Heart left ventricle (tissue), 16 donors: ENCODE measurements at regions not wholly inside any gene's neighbourhood (a gene's known extent, or its start where the extent isn't known, plus 50 kb on each side); places are given as distances from the start of the nearest gene placed in this dataset.
"Not testable (repeated sequence)": the region's sequence is repeated elsewhere in the genome, so short reads cannot be mapped to it uniquely, and the experiment has no call there.

Experiments
- ATAC-seq, 4 donors: fragments of 200-7000 bp; cut with Tn5 transposase; one replicate each; pipeline ENCODE4 v1.9.1; 2020 to 2022; ENCODE audit warnings: moderate library complexity in 4 of 4, mild to moderate bottlenecking in 3 of 4, moderate number of reproducible peaks in 1 of 4
- DNase-seq, 5 donors: peaks; one replicate each; pipeline ENCODE4 v3.0.0-alpha.2; 2020
- H3K27ac ChIP-seq, 12 donors: fragments of 200-600 bp; sonication (generic) in 4 of 12; one replicate each; pipeline versions ENCODE4 v1.5.0 to v1.8.0; 2016 to 2022; ENCODE audit warnings: mild to moderate bottlenecking in 2 of 12
- H3K27me3 ChIP-seq, 9 donors: fragments of 200-600 bp; sonication (generic) in 2 of 9; one replicate each; pipeline versions ENCODE4 v1.5.1 to v1.8.0; 2016 to 2022; ENCODE audit warnings: mild to moderate bottlenecking in 3 of 9
- H3K36me3 ChIP-seq, 9 donors: fragments of 200-600 bp; sonication (generic) in 2 of 9; one replicate each; pipeline versions ENCODE4 v1.5.0 to v1.8.0; 2018 to 2022; ENCODE audit warnings: mild to moderate bottlenecking in 2 of 9
- H3K4me1 ChIP-seq, 12 donors: fragments of 200-600 bp; sonication (generic) in 4 of 12; one replicate each; pipeline versions ENCODE4 v1.5.0 to v1.8.0; 2016 to 2022; ENCODE audit warnings: mild to moderate bottlenecking in 3 of 12
- H3K4me3 ChIP-seq, 12 donors: fragments of 200-600 bp; sonication (generic) in 4 of 12; one replicate each; pipeline versions ENCODE4 v1.5.0 to v1.8.0; 2017 to 2022; ENCODE audit warnings: mild to moderate bottlenecking in 9 of 12, moderate library complexity in 4 of 12
- H3K9me3 ChIP-seq, 12 donors: fragments of 200-600 bp; sonication (generic) in 4 of 12; one replicate each; pipeline versions ENCODE4 v1.5.0 to v1.8.0; 2016 to 2022; ENCODE audit warnings: mild to moderate bottlenecking in 1 of 12
- CTCF ChIP-seq, 12 donors: fragments of 200-600 bp; sonication (generic) in 4 of 12; IDR thresholded peaks; one replicate each; pipeline versions ENCODE4 v1.5.0 to v1.8.0; 2018 to 2022; ENCODE audit warnings: antibody characterized with exemption in 12 of 12, mild to moderate bottlenecking in 5 of 12
- POLR2A ChIP-seq, 2 donors: fragments of 450-650 bp; IDR thresholded peaks; one replicate each; pipeline ENCODE4 v1.6.1; 2017; ENCODE audit warnings: antibody characterized with exemption in 2 of 2, mild to moderate bottlenecking in 2 of 2, moderate library complexity in 2 of 2
- WGBS, 4 donors: extraction: QIAGEN DNeasy Blood & Tissue Kit in 2 of 4; methylation state at CpG; one replicate each; pipeline versions ENCODE4 v1.1.5 to v1.1.7; 2013 to 2018; 5-methylcytosine and 5-hydroxymethylcytosine counted together
- intact Hi-C, 10 donors: fragments of 100-400 bp; cut with DNase I; formaldehyde crosslinking; loops; one replicate each; pipeline versions ENCODE4 v1.11.1 to v1.14.2; 2022
- donor health status: ischemic (EF 13 %, LVEDD 7.1; RV severe dilation, severe dysfunction).
- donor health status: healthy with polysubstance abuse.
- donor health status: DM: no; HTN: yes; CAD: no.
- donor health status: DM: no; HTN: no; CAD: no.
- donor health status: ischemic (EF 25% LVEDD 6.9; RV normal size, moderate dysfunction).
- donor health status: ischemic (EF 25% LVEDD 5.7; RV mildly dilated, moderate dysfunction).
- donor health status: healthy.
- donor health status: DM: yes; HTN: yes; CAD: no.
- donor health status: ischemic (EF 35%, LVEDD 5.7; RV mildly dilated, moderate dysfunction).
- donor health status: nonischemic (EF 11% LVEDD 7.7; RV severe dilation, severe dysfunction).
- donor health status: DM: yes; HTN: yes; CAD: no.
- donor health status: PGD.
- donor health status: ischemic (EF 29% LVEDD 5.4; RV normal size, mild dysfunction).
- donor health status: nonischemic (EF 23%, LVEDD 6.1; RV moderate dilation, normal function).

GRCh38 chrX:121433289-121433688 lies 385.9 kb downstream of the GLUD2 start:
- intact Hi-C loops: no loop called here
- Histone ChIP-seq H3K4me3 (no peak overlapping the region), H3K27me3 (no peaks in the 10 kb centered on the region), H3K27ac (no peak overlapping the region), H3K9me3 (no peaks in the 10 kb centered on the region), H3K36me3 (no peaks in the 10 kb centered on the region), H3K4me1 (no peaks in the 10 kb centered on the region)
- ATAC-seq (no peak), DNase-seq (no peak)
- WGBS, 4 donors: 90 to 98% (median 91%) methylated on average over 1 of the region's 1 CpG
- no peak for TF ChIP-seq POLR2A (IDR thresholded peaks at IDR 0.05)
- TF ChIP-seq CTCF (IDR thresholded peaks at IDR 0.05): no peak

- ATAC-seq, DNase-seq, H3K4me3 ChIP-seq, H3K9me3 ChIP-seq, H3K36me3 ChIP-seq, H3K27me3 ChIP-seq, H3K4me1 ChIP-seq, intact Hi-C loops, H3K27ac ChIP-seq: not testable (repeated sequence)
- 92 to 95% (median 93%) methylated on average over 21 to 23 of the region's 23 CpGs for WGBS, 4 donors
These were observed 390.3 kb downstream of the GLUD2 start for GRCh38 chrX:121437666-121438065.

DNA sequence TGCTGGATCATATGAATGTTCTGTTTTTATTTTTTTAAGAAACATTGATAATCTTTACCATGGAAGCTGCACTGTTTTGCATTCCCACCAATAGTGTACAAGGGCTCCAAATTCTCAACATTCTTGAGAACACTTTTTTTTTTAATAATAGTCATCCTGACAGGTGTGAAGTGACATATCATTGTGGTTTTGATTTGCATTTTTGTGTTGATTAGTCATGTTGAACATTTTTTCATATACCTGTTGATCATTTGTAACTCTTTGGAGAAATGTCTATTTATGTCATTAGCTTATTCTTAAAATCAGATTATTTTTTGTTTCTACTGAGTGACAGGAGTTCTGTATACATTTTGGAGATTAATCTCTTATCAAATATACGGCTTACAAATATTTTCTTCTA lies 408.5 kb downstream of the GLUD2 start:
- ATAC-seq: no peak
- H3K27ac ChIP-seq: no peak overlapping the region
- no peaks in the 10 kb centered on the region for H3K4me1 ChIP-seq
- TF ChIP-seq POLR2A (IDR thresholded peaks at IDR 0.05) (no peak), CTCF (IDR thresholded peaks at IDR 0.05) (no peak)
- no peaks in the 10 kb centered on the region for H3K36me3 ChIP-seq
- intact Hi-C loops: no loop called here
- WGBS, 4 donors: 50 to 77% (median 68%) methylated on average over 1 of the region's 1 CpG
- no peaks in the 10 kb centered on the region for H3K27me3 ChIP-seq
- DNase-seq: no peak
- no peak overlapping the region for H3K4me3 ChIP-seq
- peaks cover 0 to 6% (median 0%) of the 10 kb centered on the region in 12 donors for H3K9me3 ChIP-seq

GRCh38 chrX:121456315-121456714 lies 408.9 kb downstream of the GLUD2 start:
- no peak overlapping the region for H3K27ac ChIP-seq
- intact Hi-C loops: no loop called here
- DNase-seq: no peak
- H3K36me3 ChIP-seq: no peaks in the 10 kb centered on the region
- WGBS, 4 donors: 55 to 67% (median 57%) methylated on average over 3 of the region's 3 CpGs
- H3K4me3 ChIP-seq: no peak overlapping the region
- no peak for ATAC-seq
- no peak for TF ChIP-seq POLR2A (IDR thresholded peaks at IDR 0.05)
- TF ChIP-seq CTCF (IDR thresholded peaks at IDR 0.05): no peak
- H3K27me3 ChIP-seq: no peaks in the 10 kb centered on the region
- no peaks in the 10 kb centered on the region for H3K4me1 ChIP-seq
- H3K9me3 ChIP-seq: peaks cover 0 to 6% (median 0%) of the 10 kb centered on the region in 12 donors

- WGBS, 4 donors: 26 to 65% (median 46%) methylated on average over 1 of the region's 1 CpG
- no peak for ATAC-seq
These were observed 409.7 kb downstream of the GLUD2 start for GRCh38 chrX:121457096-121457495.

More at GRCh38 chrX:121457096-121457495, 409.7 kb downstream of the GLUD2 start:
- intact Hi-C loops: no loop called here
- Histone ChIP-seq H3K36me3 (no peaks in the 10 kb centered on the region), H3K4me3 (no peak overlapping the region), H3K4me1 (no peaks in the 10 kb centered on the region), H3K27ac (no peak overlapping the region), H3K27me3 (no peaks in the 10 kb centered on the region), H3K9me3 (peaks cover 0 to 6% (median 0%) of the 10 kb centered on the region in 12 donors)
- TF ChIP-seq CTCF (IDR thresholded peaks at IDR 0.05) (no peak), POLR2A (IDR thresholded peaks at IDR 0.05) (no peak)
- no peak for DNase-seq
